ENCODE measurements at regions not wholly inside any gene's neighbourhood (a gene's known extent, or its start where the extent isn't known, plus 50 kb on each side); places are given as distances from the start of the nearest gene placed in this dataset.

DNA sequence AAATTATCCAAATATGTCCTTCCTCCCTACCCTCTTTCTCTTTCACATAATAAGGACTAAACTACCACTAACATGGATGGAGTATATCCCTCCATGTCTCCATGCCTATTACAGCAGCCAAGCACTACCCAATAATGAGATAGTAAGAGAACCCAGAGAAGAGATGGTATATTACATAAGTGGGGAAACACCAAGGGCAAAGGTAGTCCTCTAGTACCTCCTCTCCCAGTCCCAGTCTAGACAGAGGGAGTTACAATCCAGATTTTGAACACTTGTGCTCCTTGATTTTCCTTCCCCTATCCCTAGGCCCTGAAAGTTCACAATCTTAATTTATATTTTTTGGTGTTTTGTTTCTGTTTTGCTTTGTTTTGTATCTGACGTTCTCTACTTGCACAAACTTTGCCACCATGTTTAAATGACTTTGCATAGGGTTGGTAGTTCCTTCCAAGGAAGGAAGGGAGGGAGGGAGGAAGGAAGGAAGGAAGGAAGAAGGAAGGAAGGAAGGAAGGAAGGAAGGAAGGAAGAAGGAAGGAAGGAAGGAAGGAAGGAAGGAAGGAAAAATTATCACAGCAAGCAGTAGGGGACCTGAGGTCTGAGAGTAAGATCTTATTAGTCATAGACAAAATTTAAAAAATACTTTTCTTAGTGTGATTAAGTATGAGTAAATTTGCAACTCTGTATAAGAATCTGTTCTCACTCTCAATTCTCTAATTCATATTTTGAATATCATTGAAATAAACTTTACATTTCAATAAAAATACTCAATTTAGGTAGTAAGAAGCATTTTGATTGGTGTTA lies 521.9 kb downstream of the PTPRC start:
- H3K4me1 ChIP-seq: no peaks in the 10 kb centered on the region
- no peaks in the 10 kb centered on the region for H3K9me3 ChIP-seq
- H3K27ac ChIP-seq: no peak overlapping the region
- WGBS: 82% methylated on average over 1 of the region's 1 CpG
- no peaks in the 10 kb centered on the region for H3K36me3 ChIP-seq
- no peak overlapping the region for H3K4me3 ChIP-seq
- no peaks in the 10 kb centered on the region for H3K27me3 ChIP-seq
- TF ChIP-seq POLR2AphosphoS5 (IDR thresholded peaks at IDR 0.05): no peak
- TF ChIP-seq, protein P1, sequence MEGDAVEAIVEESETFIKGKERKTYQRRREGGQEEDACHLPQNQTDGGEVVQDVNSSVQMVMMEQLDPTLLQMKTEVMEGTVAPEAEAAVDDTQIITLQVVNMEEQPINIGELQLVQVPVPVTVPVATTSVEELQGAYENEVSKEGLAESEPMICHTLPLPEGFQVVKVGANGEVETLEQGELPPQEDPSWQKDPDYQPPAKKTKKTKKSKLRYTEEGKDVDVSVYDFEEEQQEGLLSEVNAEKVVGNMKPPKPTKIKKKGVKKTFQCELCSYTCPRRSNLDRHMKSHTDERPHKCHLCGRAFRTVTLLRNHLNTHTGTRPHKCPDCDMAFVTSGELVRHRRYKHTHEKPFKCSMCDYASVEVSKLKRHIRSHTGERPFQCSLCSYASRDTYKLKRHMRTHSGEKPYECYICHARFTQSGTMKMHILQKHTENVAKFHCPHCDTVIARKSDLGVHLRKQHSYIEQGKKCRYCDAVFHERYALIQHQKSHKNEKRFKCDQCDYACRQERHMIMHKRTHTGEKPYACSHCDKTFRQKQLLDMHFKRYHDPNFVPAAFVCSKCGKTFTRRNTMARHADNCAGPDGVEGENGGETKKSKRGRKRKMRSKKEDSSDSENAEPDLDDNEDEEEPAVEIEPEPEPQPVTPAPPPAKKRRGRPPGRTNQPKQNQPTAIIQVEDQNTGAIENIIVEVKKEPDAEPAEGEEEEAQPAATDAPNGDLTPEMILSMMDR (IDR thresholded peaks at IDR 0.05): no peak
- no peak for TF ChIP-seq EP300 (IDR thresholded peaks at IDR 0.05)
- DNase-seq (ENCODE audit: low spot score in 2 of 2): no peak

GRCh38 chr1:199161319-199161680 lies 522.5 kb downstream of the PTPRC start:
- Histone ChIP-seq H3K4me3 (no peak overlapping the region), H3K27ac (no peak overlapping the region), H3K4me1 (no peaks in the 10 kb centered on the region), H3K27me3 (no peaks in the 10 kb centered on the region), H3K9me3 (no peaks in the 10 kb centered on the region), H3K36me3 (no peaks in the 10 kb centered on the region)
- DNase-seq (ENCODE audit: low spot score in 2 of 2): no peak
- TF ChIP-seq POLR2AphosphoS5 (IDR thresholded peaks at IDR 0.05) (no peak), EP300 (IDR thresholded peaks at IDR 0.05) (no peak), POLR2A (IDR thresholded peaks at IDR 0.05) (no peak)
- TF ChIP-seq, protein P1 (IDR thresholded peaks at IDR 0.05): no peak

GRCh38 chr1:199161766-199162303 lies 523.0 kb downstream of the PTPRC start:
- no peak overlapping the region for H3K27ac ChIP-seq
- H3K4me3 ChIP-seq: no peak overlapping the region
- no peaks in the 10 kb centered on the region for H3K9me3 ChIP-seq
- no peaks in the 10 kb centered on the region for H3K4me1 ChIP-seq
- TF ChIP-seq, protein P1 (IDR thresholded peaks at IDR 0.05): no peak
- no peaks in the 10 kb centered on the region for H3K36me3 ChIP-seq
- no peak for DNase-seq (ENCODE audit: low spot score in 2 of 2)
- WGBS: 86% methylated on average over 3 of the region's 3 CpGs
- H3K27me3 ChIP-seq: no peaks in the 10 kb centered on the region

- TF ChIP-seq, protein P1 (IDR thresholded peaks at IDR 0.05): no peak
- no peak for TF ChIP-seq POLR2AphosphoS5 (IDR thresholded peaks at IDR 0.05)
- TF ChIP-seq POLR2A (IDR thresholded peaks at IDR 0.05): no peak
- TF ChIP-seq EP300 (IDR thresholded peaks at IDR 0.05): no peak
- DNase-seq (ENCODE audit: low spot score in 2 of 2): no peak
- no peaks in the 10 kb centered on the region for H3K27me3 ChIP-seq
- H3K36me3 ChIP-seq: no peaks in the 10 kb centered on the region
- no peaks in the 10 kb centered on the region for H3K4me1 ChIP-seq
- WGBS: 45% methylated on average over 4 of the region's 4 CpGs
- H3K4me3 ChIP-seq: no peak overlapping the region
- no peak overlapping the region for H3K27ac ChIP-seq
- no peaks in the 10 kb centered on the region for H3K9me3 ChIP-seq
Observed at GRCh38 chr1:199163267-199163666, 524.4 kb downstream of the PTPRC start.

DNA sequence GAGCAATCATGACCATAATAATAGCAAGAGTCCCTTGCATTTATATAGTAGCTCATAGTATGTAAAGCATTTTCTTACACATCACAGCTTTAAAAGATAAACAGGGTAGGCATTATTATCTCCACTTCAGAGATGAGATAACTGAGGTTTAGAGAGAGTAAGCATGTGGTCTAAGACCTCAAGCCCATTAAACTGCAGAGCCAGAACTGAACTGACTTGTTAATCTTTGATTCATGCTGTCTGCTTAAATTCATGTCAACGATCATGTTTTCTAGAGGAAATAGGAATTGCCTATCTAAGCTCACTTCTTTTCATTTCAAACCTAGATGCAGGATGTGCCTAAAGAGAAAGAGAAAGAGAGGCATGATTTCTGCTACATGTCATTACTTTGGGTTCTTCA lies 524.8 kb downstream of the PTPRC start:
- Histone ChIP-seq H3K27me3 (no peaks in the 10 kb centered on the region), H3K4me3 (no peak overlapping the region), H3K36me3 (no peaks in the 10 kb centered on the region), H3K27ac (no peak overlapping the region), H3K9me3 (no peaks in the 10 kb centered on the region), H3K4me1 (no peaks in the 10 kb centered on the region)
- WGBS: 37% methylated on average over 1 of the region's 1 CpG
- DNase-seq (ENCODE audit: low spot score in 2 of 2): no peak
- TF ChIP-seq POLR2AphosphoS5 (IDR thresholded peaks at IDR 0.05) (no peak), EP300 (IDR thresholded peaks at IDR 0.05) (no peak), POLR2A (IDR thresholded peaks at IDR 0.05) (no peak)
- TF ChIP-seq, protein P1 (IDR thresholded peaks at IDR 0.05): no peak

All from suprapubic skin (tissue), 4 donors.